DMS114 treated with DMSO at 0.1 percent for 48 hours (cell line): ENCODE measurements at regions not wholly inside any gene's neighbourhood (a gene's known extent, or its start where the extent isn't known, plus 50 kb on each side); places are given as distances from the start of the nearest gene placed in this dataset.
"Not testable (repeated sequence)": the region's sequence is repeated elsewhere in the genome, so short reads cannot be mapped to it uniquely, and the experiment has no call there.

Source experiments
- DNase-seq: peaks from one replicate; lab custom pipeline; 2025; ENCODE audit not compliant: unreplicated experiment; lab: John Stamatoyannopoulos, UW

DNA sequence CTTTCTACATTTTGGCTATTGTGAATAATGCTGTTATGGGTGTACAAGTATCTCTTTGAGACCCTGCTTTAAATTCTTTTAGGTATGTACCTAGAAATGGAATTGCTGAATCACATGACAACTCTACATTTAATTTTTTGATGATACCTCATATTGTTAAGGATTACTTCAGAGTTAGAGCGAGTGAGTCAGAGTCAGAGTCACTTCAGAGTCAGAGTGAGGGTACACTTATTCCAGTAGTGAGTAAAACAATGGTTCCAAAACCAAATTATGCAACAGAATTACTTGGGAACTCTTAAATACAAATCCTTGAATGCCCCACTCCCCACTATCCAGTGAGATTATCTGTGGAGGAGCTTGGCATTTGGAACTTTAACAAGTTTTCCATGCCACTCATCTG lies 50.3 kb upstream of the SNRK start:
- no peak for DNase-seq

GRCh38 chr3:43233062-43233461 lies 53.3 kb upstream of the SNRK start:
- DNase-seq, result no peak

DNA sequence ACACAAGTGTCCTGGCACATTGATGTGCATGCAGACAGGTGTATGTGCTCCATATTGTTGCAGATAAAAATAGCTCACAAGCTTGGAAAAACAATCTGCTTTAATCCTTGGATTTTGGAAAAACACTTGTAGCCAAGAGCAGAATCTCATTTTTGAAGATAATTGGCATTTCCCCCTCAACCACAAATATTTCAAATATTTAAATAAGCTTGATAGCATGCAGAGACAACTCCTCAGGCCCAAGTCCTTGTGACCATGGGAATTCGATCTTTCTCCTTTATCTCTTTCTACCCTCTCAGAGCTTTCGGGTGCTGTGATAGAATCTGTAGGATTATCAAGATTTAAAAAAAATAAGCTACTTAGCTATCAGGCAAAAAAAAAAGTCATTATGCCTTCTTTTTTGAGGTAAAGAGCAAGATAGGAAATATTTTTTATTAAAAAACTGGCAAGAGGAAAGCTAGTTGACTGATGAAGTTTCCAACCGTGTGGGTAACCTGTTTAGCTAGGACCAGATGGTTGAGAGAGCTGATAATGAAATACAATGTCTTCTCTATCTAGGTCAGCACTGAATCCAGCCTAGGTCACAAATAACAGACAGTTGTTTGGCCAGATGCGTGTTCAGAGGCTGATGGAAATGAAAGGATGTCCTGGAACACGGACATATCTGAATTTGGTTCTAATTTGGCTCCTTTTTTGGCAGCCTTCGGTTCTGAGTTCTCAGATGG lies 54.9 kb upstream of the SNRK start:
- DNase-seq, result no peak

DNA sequence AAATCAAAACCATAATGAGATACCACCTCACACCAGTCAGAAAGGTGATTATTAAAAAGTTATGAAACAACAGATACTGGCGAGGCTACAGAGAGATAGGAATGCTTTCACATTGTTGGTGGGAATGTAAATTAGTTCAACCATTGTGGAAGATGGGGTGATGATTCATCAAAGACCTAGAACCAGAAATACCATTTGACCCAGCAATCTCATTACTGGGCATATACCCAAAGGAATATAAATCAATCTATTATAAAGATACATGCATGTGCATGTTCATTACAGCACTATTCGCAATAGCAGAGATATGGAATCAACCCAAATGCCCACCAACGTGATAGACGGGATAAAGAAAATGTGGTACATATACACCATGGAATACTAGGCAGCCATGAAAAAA lies 56.5 kb upstream of the SNRK start:
- DNase-seq, result not testable (repeated sequence)

- not testable (repeated sequence) for DNase-seq
Measured at GRCh38 chr3:43227685-43228084, 58.7 kb upstream of the SNRK start.

GRCh38 chr3:43224405-43225073 lies 61.8 kb upstream of the SNRK start:
- DNase-seq, result no peak

DNA sequence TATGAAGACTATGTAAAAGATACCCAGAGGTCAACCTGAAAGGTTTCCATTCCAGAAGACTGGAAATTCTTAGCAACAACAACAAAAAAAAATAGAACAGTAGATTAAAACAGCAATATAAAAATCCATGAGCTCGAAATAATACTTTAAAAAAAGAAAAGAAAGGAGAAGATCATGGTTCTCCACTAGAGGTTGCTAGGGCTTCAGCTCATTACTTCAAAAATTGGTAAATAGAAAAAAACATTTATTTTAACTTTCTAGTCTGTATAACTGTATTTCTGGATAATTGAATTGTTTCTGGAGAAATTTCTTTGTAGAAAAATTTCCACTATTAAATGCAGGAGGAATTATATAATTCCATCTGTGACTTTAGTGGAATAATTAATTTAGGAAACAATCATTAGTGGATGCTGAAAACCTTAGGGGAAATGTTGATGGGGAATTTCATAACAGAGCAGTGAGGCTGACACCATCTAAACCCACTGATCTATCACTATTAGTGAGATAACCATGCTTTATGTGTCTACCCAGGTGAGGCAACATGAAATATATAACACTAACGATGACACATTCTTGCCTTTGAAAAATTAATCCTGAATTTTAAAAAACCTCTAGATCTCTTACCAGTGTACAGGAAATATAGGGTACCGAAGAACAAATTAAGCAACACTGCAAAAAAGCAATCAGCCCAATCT lies 62.5 kb upstream of the SNRK start:
- DNase-seq, result peak; percentile 7

DNA sequence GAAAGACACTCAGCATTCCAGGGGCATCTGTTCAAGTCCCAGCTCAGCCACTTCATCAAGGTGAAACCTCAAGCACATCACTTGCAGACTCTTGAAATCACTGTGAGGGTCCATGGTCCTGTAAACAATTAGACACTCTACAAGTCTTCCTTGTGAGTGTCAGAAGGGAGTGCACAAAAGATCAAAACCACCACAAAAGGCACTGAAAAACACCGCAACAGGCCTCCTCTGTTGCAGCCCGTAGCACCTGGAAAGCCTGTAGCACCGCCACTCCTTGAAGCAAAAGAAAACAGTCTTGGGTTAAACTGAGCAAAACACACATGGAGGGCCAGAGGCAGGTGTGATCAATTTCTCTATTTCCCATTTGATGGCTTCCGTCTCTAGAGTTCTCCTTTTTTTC lies 63.8 kb upstream of the SNRK start:
- no peak for DNase-seq

DNA sequence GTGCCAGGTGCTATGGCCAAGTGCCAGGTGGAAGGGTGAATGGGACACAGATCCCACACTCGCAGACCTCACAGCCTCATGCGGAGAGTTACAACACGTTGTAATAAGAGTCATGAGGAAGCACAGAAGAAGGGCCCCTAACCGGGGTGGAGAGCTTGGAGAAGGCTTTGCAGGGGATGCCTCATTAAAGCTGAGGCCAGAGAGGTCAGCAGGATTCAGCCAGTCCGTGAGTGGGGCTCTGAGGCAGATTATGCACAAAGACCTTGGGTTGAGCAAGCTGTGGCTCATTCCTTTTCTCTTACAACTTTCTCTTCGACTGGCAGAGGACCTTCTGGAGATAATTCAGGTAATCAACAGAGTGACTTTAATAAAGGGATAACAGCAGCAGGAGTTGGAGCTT lies 65.3 kb upstream of the SNRK start:
- DNase-seq, result no peak

DNA sequence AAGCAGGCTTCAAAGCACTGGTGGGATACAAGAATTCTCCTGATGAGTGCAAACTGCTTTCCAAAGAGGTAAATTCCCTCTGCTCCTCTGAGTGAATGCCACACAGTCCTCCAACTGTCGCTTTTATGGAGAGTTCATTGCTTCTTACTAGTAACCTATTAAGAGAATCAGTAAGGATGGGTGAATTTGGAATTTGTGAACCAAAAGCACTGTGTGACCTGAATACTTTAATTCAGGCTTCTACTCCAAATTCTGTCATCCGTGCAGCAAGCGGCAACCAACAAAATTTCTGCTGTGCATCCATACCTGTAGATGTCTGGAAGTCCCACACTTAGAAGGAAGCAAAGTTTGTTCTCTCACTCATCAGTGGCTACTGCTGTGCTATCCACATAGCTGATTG lies 66.7 kb upstream of the SNRK start:
- no peak for DNase-seq

DNA sequence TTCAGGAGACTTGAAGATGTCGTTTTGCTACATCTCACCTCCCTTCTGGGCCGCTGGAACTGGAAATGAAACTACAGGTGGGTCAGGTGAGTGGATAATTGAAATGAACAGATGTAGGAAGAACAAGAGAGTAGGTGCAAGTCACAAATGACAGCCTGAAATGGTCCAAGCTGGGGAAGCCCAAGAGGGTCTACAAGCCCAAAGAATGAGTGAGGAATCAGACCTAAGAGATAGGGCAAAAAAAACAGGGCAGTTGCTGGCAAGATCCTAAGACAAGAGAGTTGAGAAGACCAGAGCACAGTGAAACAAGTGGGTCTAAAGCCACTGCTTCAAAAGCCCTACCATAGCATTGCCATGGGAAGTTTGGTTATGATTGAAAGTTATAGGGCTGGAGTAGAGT lies 67.4 kb upstream of the SNRK start:
- no peak for DNase-seq

DNA sequence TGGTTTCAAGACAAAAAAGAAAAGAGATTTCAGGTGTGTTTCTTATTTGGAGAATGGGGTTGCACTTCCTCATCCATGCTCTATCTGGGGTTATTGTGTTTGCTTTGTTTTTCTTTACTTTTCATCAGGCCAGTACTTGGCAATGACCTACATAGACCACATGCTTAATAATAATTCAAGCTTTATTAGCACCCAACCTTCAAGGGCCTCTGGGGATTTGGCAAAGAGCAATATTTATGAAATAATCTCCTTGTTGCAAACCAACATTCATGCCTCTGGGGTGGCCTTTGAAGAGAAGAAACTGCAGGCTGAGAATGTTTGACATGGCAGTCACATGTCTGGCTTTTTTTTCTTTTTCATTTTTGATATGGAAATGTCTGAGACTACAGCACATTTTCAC lies 68.2 kb upstream of the SNRK start:
- DNase-seq, result no peak

DNA sequence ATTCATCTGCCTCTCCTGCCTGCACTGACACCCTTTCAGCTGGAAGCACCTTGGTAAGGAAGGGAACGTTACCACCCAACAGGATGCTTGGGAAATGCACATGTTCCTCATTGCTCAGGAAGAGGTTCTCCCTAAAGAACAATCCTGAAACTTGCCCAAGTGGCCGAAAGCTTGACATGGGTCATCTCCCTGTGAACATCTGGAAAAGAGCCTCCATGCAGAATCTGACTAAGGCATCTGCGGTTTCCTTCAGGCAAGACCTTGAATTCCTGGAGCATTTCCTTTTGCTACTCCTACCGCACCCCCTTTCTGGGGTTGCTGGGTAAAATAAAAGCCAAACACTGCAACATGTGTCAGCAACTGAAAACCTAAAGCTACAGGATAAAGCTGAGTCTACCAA lies 68.7 kb upstream of the SNRK start:
- no peak for DNase-seq

DNA sequence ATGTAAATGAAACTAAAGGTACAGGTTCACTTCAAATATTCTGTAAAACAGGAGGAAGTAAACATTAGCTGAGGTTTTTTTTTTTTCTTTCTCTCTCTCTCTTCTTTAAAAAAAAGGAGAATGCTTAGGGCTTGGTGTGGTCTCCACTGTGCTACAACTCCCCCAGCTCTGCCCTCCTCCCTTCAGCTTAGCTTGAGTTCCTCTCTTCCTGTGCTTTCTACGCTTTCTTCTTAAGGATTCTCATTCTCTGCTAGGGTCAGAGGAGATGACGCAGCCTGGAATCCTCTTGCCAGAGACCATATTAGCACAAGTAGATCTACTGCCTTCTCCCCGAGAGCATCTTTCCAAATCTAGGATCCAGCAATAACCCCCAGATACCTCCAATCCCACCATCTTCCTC lies 69.1 kb upstream of the SNRK start:
- no peak for DNase-seq

DNA sequence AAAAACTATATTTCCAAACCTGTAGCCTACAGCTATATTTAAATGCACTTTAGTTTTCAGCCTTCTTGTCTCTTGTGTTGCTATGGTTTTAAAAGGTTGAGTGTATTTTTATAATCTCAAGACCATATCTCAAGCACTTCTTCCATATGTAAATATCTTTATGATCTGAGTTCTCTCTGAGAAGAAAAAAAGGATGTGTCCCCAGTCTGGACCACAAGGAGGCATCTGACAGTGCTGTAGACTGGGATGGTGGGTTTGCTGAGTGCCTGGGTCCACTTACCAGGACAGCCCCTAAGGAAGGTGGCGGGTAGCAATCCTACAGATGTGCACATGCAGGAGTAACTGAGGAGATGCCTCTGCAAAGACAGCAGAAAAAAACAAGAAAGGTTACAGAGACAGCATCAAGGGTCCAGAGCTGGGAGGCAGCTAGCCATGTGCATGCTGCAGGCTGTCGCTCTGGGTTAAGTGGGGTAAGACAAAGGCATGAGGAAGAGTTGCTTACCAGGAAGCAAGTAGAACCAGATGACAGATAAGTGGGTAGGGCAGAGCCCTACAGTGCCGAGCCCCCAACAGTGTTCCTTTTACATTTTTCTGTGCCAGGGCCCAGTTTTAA lies 70.6 kb upstream of the SNRK start:
- DNase-seq, result no peak

DNA sequence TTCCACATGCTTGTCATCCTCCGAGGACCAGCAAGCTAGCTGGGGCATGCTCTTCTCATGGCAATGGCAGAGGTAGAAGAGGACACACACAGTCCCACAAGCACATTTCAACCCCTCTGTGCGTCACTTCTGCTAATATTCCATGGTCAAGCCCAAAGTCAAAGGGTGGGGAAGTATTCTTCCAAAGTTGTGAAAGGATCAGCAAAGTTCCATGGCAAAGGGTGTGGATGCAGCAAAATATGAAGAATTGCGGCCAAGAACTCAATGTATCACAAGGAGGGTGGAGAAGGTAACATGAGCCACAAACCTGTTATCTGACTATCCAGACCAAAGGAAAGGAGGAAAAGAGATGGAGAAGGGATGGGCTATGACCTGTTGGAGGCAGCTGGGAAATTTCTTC lies 71.2 kb upstream of the SNRK start:
- no peak for DNase-seq

DNA sequence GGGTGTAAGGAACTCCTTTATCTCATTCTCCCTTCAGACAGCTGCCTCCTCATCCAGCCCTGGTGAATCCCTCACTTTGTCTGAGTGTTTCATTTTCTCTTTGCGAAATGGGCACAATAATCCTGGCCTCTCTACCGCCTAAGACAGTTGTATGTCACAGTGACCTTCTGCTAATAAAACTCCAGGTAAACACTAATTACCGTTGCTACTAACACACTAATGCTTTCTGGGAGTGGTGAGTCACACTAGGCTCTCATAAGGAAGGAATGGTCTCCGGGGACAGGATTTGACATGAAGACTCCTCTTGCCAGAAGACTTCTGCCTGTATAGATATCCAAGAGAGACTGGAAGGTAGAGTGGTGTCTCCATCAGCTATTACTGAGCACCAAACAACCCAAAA lies 71.7 kb upstream of the SNRK start:
- no peak for DNase-seq

DNA sequence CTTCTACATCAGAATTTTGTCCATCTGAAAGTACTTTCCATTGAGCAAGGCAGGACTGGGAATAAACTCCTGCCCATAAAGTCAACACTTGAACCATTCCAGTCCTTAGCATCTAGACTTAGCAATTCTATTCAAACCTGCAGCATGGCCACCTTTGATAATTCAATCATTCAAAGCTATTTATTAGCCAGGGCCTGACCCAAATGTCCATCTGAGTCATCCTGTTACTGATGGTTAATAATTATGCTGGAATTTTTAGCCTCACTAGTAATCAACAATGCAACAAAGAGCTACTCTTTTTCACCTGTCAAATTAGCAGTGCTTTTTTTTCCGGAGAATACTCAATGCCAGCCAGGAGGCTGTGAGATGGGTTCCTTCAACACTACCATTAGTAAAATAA lies 72.7 kb upstream of the SNRK start:
- DNase-seq, result no peak

GRCh38 chr3:43212914-43213611 lies 73.3 kb upstream of the SNRK start:
- no peak for DNase-seq

GRCh38 chr3:43211681-43212080 lies 74.7 kb upstream of the SNRK start:
- DNase-seq, result no peak
